Adrenal gland (tissue), 5 donors: ENCODE measurements at regions not wholly inside any gene's neighbourhood (a gene's known extent, or its start where the extent isn't known, plus 50 kb on each side); places are given as distances from the start of the nearest gene placed in this dataset.

Source experiments
- POLR2A ChIP-seq, 2 donors: fragments of 450-650 bp; IDR thresholded peaks; one replicate each; pipeline ENCODE4 v1.6.1; 2017; ENCODE audit warnings: antibody characterized with exemption in 2 of 2, mild to moderate bottlenecking in 2 of 2, moderate library complexity in 1 of 2
- TF ChIP-seq, protein P1 (sequence below), 6 experiments: fragments of 450-650 bp in 4 of 6; fragments of 200-600 bp in 2 of 6; sonication (generic) in 1 of 6; IDR thresholded peaks; 1 replicate in 5 of 6; 2 replicates in 1 of 6; pipeline versions ENCODE4 v1.5.1 to v1.8.0; 2016 to 2021; ENCODE audit warnings: antibody characterized with exemption in 6 of 6, mild to moderate bottlenecking in 2 of 6, moderate library complexity in 1 of 6
- donor health status: DM: no; HTN: no; CAD: no.

- TF ChIP-seq, protein P1, sequence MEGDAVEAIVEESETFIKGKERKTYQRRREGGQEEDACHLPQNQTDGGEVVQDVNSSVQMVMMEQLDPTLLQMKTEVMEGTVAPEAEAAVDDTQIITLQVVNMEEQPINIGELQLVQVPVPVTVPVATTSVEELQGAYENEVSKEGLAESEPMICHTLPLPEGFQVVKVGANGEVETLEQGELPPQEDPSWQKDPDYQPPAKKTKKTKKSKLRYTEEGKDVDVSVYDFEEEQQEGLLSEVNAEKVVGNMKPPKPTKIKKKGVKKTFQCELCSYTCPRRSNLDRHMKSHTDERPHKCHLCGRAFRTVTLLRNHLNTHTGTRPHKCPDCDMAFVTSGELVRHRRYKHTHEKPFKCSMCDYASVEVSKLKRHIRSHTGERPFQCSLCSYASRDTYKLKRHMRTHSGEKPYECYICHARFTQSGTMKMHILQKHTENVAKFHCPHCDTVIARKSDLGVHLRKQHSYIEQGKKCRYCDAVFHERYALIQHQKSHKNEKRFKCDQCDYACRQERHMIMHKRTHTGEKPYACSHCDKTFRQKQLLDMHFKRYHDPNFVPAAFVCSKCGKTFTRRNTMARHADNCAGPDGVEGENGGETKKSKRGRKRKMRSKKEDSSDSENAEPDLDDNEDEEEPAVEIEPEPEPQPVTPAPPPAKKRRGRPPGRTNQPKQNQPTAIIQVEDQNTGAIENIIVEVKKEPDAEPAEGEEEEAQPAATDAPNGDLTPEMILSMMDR (IDR thresholded peaks at IDR 0.05): no peak
- no peak for TF ChIP-seq POLR2A (IDR thresholded peaks at IDR 0.05)
Observed at GRCh38 chr6:169970306-169970988, 219.0 kb downstream of the ERMARD start.
